A673 (cell line): ENCODE measurements at regions not wholly inside any gene's neighbourhood (a gene's known extent, or its start where the extent isn't known, plus 50 kb on each side); places are given as distances from the start of the nearest gene placed in this dataset.

ENCODE experiments used
- CTCF ChIP-seq: fragments of 300-800, 200-600 bp; sonication (generic); conservative IDR thresholded peaks from 2 replicates; pipeline ENCODE4 v1.5.1; 2017; ENCODE audit warnings: low read depth, mild to moderate bottlenecking, antibody characterized with exemption, low read length, moderate library complexity, mixed read lengths
- EZH2 ChIP-seq: fragments of 200-600 bp; sonication (generic); IDR thresholded peaks from 2 replicates; pipeline ENCODE4 v1.6.1; 2017; ENCODE audit warnings: borderline replicate concordance, low read depth, mild to moderate bottlenecking, mixed read lengths, antibody characterized with exemption, low read length; ENCODE audit not compliant: poor library complexity, severe bottlenecking

GRCh38 chr3:29144807-29145206, 136.1 kb upstream of the RBMS3 start:
- TF ChIP-seq CTCF: peak; percentile 62
- no peak for TF ChIP-seq EZH2
